ENCODE measurements at regions not wholly inside any gene's neighbourhood (a gene's known extent, or its start where the extent isn't known, plus 50 kb on each side); places are given as distances from the start of the nearest gene placed in this dataset.
A peak's percentile ranks its signal among the peaks of the same experiment; 100 is the strongest.
"Not testable (repeated sequence)": the region's sequence is repeated elsewhere in the genome, so short reads cannot be mapped to it uniquely, and the experiment has no call there.

DNA sequence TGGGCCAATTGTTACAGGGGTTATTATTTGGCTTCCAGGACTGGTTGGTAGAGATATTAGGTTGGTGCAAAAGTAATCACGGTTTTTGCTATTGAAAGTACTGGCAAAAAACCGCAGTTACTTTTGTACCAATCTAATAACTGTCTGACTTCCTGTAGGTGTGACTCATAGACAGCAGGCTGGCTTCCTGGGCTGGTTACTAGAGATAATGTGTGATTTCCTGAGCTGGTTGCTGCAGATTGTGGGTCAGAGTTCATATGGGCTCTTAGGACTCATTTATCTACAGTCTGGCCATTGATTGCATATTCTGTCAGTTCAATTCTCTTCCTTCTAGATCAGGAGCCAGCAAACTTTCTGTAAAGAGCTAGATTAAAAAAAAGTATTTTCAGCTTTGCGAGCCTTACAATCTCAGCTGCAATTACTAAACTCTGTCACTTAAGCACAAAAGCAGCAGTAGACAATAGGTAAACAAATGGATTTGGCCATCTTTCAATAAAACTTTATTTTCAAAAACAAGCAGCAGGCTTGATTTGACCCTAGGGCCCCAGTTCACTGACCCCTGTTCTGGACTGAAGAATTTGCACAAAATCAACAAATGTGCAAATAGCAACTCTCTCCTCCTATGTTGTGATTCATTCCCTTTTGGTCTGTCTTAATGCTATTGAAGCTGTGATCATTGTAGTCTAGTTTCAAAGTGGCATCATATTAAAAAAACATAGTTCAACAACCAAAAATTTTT, 50.8 kb upstream of the BOD1L1 start:
- DNase-seq (ENCODE audit: low spot score), result no peak

DNA sequence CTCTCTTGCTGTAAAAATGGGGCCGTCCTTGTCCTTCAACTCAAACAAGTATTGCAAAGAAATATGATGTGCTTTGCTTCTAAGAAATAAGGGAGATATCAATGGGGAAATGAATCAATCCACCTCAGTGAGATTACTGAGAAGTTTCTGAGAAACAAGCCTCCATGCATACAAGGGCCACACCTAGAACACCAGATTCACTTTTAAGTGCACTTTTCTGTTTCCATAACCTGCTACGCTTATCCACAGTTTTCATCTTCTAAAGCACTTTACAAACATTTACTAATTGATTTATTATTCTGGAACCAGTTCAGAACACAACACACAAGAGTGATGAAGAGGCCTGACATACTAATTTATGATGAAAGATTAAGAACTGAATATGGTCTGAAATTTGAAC, 54.0 kb upstream of the BOD1L1 start:
- no peak for DNase-seq (ENCODE audit: low spot score)

DNA sequence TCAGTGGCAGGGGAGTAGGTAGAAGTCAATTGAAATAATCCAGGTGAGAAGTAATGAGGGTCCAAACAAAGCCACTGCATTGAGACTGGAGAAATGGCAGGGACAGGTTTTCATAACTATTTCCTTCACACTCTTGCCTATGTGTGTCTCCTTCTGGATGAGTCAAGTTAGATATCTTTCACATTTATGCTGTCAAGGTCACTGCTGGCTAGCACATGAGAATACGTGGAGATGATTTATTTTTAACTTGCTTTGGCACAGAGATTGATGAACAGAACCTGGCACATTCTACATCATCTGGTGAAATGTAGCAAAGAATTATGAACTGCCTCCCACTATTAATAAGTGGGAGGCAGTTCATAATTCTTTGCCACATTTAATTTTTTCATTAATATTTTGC, 66.7 kb upstream of the BOD1L1 start:
- peak; percentile 10 for DNase-seq (ENCODE audit: low spot score)

DNA sequence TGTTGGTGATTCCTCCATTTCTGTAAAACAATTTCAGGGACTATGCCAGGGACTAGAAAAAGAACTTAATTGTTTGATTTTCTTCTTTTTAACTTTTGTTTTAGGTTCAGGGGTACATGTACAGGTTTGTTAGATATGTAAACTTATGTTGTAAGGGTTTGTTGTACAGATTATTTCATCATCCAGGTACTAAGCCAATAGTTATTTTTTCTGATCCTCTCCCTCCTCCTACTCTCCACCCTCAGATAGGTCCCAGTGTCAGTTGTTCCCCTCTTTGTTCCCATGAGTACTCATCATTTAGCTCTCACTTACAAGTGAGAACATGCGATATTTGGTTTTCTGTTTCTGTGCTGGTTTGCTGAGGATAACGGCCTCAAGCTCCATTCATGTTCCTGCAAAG, 70.8 kb upstream of the BOD1L1 start:
- DNase-seq (ENCODE audit: low spot score), result no peak

DNA sequence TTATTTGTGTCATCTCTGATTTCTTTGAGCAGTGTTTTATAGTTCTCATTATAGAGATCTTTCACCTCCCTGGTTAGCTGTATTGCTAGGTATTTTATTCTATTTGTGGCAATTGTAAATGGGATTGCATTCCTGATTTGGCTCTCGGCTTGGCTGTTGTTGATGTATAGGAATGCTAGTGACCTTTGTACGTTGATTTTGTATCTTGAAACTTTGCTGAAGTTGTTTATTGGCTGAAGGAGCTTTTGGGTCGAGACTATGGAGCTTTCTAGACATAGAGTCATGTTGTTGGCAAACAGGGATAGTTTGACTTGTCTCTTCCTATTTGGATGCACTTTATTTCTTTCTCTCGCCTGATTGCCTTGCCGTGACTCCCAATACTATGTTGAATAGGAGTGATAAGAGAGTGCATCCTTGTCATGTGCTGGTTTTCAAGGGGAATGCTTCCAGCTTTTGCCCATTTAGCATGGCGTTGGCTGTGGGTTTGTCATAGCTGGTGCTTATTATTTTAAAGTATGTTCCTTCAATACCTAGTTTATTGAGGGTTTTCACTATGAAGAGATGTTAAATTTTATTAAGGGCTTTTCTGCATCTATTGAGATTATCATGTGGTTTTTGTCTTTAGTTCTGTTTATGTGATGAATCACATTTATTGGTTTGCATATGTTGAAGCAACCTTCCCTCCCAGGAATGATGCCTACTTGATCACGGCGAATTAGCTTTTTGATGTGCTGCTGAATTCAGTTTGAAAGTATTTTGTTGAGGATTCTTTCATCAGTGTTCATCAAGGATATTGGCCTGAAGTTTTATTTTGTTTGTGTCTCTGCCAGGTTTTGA, 72.7 kb upstream of the BOD1L1 start:
- no peak for DNase-seq (ENCODE audit: low spot score)

DNA sequence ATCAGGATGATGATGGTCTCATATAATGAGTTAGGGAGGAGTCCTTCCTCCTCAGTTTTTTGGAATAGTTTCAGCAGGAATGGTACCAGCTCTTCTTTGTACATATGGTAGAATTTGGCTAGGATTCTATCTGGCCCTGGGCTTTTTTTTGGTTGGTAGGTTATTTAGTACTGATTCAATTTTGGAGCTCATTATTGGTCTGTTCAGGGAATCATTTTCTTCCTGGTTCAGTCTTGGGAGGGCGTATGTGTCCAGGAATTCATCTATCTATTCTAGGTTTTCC, 73.3 kb upstream of the BOD1L1 start:
- not testable (repeated sequence) for DNase-seq (ENCODE audit: low spot score)

DNA sequence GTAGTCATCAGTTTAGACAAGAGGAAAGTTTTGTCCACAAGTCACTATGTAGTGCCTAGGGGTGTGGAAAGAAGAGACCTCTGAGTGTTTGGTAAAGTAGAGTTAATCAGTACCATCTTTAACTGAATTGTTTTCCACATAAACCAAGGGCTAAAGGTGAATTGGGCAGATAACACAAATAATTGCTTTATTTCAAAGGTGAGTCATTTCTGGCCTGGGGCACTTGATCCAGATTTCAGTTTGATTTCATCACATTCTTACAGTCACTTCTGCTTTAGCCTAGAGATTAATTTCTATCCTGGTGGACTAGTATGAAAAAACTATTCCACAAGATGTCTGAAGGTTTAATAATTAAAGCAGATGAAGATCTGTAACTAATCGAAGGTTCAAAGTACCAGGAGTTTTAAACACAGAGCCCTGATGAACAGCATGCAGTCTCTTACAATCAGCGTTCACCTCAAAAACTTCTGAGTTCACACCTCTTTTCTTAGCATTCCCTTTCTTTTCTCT, 74.5 kb upstream of the BOD1L1 start:
- DNase-seq (ENCODE audit: low spot score), result no peak

DNA sequence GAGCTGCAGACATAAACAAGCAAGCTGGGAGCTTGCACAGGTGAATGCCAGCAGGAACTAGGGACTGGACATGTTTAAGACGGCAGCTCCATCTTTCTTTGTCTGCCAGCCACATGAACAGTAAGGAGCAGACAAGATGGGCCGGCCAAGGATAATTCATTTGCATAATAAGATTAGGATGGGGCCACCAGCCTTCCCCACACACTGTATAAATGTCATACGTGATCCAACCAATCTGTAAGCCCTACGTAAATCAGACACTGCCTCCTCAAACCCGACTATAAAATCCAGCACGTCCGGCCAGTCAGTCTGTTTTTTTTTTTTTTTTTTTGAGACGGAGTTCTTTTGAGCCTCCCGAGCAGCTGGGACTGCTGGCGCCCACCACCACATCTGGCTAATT, 75.6 kb upstream of the BOD1L1 start:
- no peak for DNase-seq (ENCODE audit: low spot score)

DNA sequence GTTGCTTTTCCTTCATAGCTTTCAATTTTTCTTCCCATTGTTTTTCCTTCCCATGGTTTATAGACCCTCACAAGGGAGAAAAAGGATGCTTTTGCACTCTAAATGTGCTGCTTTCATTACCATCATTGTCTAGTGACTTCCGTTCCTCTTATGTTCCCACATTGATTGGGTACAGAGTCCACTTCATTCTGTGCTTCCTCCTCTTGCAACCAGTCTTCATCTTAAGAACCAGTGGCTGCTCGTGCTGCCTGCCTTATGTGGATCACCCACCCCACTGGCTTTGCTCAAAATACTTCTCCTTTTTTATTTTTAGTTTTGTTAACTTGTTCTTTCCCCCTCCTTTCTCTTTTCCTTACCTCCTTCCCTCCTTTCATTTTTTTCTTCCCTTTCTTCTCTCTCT, 76.5 kb upstream of the BOD1L1 start:
- no peak for DNase-seq (ENCODE audit: low spot score)

DNA sequence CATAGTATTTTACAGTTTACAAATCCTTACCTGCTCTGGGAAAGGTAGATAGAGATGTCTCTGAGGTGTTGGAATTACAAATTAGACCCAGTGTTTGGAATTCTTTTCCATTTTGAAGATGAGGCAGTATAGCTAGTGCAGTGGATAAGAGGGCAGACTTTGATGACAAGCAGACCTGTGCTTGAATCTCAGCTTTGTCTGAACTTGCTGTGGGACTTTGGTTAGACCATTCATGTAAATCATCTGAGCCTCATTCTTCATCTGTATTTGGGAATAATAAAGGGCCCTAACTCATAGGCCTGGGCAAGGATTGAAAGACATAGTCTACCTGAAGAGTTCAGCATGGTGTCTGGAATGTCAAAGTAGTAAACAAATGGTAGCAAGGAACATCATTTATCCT, 77.2 kb upstream of the BOD1L1 start:
- no peak for DNase-seq (ENCODE audit: low spot score)

DNA sequence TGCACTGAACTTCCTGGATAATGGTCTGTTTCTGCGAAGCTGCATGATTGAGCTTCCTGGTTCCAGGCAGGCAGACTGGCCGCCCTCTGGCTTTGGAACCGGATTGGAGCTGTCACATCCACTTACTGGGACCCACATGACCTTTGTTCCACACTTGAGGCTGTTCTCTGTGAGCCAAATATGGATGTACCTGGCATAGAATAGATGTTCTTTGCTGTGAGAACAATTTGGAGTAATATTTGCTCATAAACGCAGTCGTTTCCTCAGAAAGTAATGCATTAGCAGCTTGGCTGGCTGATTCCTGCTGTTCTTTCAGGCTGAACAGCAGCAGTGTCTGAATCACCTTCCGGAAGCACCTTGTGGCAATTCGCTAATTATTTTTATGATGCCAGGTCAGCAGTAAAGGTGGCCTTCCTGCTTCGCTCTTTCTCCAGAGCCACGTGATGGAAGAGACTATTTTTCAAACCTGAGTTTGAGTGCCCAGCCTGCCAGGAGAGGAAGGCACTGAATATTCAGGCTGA, 78.1 kb upstream of the BOD1L1 start:
- no peak for DNase-seq (ENCODE audit: low spot score)

DNA sequence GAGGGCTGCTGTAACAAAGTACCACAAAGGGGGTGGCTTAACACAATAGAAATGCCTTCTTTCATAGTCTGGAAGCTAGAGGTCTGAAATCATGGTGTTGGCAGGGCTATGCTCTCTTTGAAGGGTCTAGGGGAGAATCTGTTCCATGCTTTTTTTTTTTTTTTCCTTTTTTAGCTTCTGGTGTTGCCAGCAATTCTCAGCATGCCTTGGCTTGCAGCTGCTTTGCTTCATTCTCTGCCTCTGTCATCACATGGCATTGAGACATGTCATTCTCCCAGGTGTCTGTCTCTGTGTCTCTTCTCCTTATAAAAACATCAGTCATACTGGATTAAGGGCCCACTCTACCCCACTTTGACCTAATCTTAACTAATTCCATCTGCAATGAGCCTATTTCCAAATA, 78.6 kb upstream of the BOD1L1 start:
- no peak for DNase-seq (ENCODE audit: low spot score)

DNA sequence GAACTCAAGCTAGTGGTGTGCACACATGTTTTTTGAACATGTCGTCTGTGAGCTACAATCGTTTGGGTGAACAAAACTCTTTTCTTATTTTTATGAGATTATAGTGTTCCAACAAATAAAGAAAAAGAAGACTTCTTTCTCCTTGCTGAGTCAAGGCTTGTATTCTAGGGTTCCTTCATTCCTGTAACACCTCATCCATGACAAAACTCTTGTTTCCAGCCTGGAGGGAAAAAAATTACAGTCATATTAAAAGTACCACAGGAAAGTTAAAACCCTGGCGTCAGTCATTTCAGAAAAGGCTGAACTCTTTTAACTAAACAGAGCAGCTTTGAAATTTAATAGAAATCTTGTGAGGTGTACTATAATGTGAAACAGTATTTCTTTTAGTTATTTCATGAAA, 79.2 kb upstream of the BOD1L1 start:
- DNase-seq (ENCODE audit: low spot score), result no peak

DNA sequence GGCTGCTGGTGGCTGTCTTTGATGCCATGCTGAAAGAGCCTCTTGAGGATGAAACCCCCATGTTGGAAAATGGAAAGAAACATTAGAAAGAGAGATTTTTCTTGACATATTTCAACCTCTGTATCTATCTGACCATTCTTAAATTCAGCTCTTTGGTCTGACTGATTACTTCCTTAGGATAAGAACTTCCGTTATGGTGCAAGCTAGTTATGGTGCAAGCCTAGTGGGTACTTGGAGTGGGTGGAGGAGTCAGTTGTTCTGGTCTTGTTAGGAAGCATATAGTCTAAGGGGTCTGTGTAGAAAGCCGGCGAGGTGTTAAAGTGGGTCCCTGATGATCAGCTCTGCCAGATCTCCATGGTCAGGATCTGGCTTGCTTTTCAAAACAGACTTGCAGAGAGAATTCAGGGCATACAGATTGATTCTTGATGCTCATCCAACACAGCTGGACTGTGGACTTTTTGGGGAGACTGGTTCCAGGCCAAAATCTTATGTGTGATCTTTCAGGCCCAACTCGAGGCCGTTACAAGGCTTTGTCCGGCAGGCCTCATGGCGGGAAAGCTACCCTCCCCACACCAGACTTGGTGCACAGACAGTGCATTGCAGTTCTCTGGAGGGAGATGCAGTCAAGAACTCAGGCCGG, 82.8 kb upstream of the BOD1L1 start:
- DNase-seq (ENCODE audit: low spot score), result no peak

DNA sequence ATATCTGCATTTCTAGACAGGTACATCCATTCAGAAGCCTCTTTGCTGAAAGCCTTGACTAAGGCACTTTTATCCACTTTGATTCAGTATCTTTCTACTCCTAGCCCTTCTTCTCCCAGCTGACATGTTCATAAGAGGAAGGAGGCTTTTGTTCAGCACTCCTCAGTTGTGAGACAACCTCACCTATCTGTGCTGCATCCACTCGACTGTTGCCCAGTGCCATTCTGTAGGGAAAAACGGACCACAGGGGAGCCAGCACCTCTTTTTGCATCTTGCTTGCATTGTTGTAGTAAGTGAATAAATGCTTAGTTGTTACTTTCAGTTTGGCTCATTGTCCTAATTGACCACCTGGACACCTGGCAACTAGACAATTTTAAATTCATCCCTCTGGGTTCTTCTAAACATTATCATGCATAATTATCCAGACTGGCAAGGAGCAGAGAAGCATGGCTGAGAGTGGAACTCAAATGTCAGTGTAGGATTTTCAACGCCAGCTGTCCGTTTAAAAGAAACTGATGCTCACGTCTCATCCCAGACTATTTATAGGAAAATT, 83.8 kb upstream of the BOD1L1 start:
- no peak for DNase-seq (ENCODE audit: low spot score)

DNA sequence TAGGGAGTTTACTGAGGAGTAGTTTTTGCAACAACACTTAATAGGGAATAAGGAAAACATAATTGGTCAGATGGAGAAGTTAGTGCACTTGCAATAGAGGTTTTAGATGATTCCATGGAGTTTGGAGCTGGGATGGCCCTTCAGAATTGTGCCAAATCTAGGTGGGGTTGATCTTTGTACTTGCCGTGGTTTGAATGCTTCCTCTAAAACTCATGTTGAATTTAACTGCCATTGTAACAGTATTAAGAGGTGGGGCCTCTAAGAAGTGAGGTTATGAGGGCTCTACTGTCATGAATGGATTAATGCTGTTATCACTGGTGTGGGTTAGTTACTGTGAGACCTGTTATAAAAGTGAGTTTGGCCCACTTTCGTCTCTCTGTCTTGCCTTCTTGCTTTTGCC, 94.4 kb upstream of the BOD1L1 start:
- DNase-seq (ENCODE audit: low spot score), result no peak

DNA sequence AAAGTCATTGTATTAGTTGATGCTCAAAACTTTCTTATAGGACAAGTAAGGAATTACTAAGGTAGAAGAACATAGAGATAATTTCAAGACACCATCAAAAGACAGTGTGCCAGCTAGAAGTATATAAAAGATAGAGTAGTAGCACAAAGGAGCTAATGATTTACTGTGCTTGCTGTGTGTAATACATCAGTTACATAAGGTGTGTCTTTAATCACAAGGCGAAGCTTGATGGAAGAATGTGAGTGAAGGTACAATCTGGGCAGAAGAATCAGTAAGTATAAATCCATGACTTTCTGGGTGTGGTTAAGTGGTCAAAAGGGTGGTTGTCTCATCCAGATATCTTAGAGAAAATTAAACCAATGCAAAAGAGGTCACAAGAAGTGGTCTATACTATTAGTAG, 95.1 kb upstream of the BOD1L1 start:
- DNase-seq (ENCODE audit: low spot score), result no peak

DNA sequence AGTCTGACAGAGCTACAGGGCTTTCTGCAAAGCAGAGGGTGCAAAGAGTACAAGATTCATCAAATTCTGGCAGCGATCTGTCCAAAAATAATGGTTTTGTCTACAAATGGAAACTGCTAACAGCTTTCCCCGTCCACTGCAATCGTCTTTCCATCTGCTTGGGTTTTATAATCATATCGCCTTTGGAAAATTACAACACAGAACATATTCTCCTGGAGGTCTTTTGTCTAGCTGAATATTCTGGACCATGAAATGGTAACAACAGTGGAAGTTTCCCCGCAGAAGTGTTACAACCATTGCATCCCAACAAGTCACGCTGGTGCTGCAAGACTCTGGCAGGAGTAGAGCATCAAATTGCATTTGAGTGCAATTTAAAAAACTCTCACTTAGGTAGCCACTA, 101.2 kb upstream of the BOD1L1 start:
- no peak for DNase-seq (ENCODE audit: low spot score)

DNA sequence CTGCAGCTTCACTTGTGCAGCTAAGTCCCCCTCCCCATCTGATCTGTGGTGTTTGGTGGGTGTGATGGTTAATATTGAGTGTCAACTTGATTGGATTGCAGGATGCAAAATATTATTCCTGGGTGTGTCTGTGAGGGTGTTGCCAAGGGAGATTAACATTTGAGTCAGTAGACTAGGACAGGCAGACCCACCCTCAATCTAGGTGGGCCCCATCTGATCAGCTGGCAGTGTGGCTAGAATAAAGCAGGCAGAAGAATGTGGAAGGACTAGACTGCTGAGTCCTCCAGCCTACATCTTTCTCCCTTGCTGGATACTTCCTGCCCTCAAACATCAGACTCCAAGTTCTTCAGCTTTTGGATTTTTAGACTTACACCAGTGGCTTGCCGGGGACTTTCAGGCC, 103.5 kb upstream of the BOD1L1 start:
- DNase-seq (ENCODE audit: low spot score), result no peak

DNA sequence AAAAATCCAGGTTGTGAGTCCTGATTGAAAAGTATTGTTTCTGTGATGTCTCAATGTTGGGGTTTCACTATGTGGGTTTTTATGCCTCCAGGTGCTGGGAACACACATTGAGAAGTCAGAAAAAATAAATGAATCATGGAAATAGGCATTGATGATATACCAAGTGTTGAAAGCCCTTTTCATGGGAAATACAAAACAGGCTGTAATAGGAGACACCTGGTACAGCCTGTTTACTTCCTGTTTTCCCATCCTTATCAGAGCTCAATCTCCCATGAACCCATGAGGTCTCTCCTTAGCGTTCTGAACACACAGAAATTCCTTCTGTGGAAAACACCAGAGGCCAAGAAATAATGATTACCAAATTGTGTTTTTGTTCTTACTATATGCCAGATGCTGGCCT, 106.3 kb upstream of the BOD1L1 start:
- DNase-seq (ENCODE audit: low spot score), result no peak

DNA sequence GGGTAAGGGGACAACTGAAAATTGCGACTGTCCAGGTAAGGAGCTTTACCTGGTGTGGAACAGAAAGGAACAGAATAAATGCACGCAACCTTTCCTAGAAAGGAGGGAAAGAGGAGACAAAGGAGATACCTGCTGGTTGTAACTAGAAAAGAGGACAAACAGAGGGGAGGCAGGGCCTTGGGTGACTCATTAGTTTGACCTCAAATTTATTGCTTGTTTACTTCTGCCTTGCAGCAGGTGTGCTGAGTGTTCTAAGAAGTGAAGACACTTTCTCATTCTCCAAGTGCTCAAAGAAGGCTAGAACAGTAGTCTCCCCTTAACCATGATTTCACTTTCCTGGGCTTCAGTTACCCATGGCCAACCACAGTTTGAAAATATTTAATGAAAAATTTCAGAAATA, 123.1 kb upstream of the BOD1L1 start:
- DNase-seq (ENCODE audit: low spot score), result no peak

DNA sequence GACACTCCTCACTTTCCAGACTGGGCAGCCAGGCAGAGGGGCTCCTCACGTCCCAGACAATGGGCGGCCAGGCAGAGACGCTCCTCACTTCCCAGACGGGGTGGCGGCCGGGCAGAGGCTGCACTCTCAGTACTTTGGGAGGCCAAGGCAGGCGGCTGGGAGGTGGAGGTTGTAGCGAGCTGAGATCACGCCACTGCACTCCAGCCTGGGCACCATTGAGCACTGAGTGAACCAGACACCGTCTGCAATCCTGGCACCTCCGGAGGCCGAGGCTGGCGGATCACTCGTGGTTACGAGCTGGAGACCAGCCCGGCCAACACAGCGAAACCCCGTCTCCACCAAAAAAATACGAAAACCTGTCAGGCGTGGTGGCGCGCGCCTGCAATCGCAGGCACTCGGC, 134.1 kb upstream of the BOD1L1 start:
- not testable (repeated sequence) for DNase-seq (ENCODE audit: low spot score)

DNA sequence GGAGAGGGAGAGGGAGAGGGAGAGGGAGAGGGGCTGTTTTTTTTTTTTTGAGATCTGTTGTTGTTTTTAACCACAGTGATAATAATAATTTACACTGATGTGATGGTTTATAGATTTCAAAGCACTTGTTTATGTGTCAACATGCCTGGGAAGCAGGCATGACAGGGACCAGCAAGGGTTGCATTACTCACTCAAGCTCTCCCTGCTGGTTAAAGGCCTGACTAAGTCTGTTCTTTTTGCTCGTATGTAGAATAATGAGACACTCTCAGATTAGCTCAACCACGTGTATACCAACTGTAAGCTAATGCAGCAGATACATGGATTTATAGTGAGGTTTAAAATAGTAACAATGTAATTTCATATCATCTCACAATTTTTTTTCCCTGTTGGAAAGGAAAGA, 134.6 kb upstream of the BOD1L1 start:
- no peak for DNase-seq (ENCODE audit: low spot score)

All from putamen (tissue), 1 donor.